ACHN (cell line): ENCODE measurements at regions not wholly inside any gene's neighbourhood (a gene's known extent, or its start where the extent isn't known, plus 50 kb on each side); places are given as distances from the start of the nearest gene placed in this dataset.

Source experiments
- DNase-seq: peaks from one replicate; pipeline ENCODE4 v3.0.0-alpha.2; 2015
- in situ Hi-C: cut with HindIII; loops from 2 replicates; pipeline ENCODE4 v1.10.0; 2017; ENCODE audit warnings: low sequenced_read_pairs, low pct_ligation_motif_present, low pct_unique_long_range_greater_than_20kb

- no peak for DNase-seq
- in situ Hi-C loops, result no loop called here
These were observed 628.1 kb upstream of the TYRP1 start for GRCh38 chr9:12065050-12065449.

- no peak for DNase-seq
- in situ Hi-C loops, result no loop called here
These were observed 627.5 kb upstream of the TYRP1 start for GRCh38 chr9:12065686-12066085.

GRCh38 chr9:12066455-12067035 lies 626.6 kb upstream of the TYRP1 start:
- in situ Hi-C loops, result no loop called here

GRCh38 chr9:12069366-12069765 lies 623.8 kb upstream of the TYRP1 start:
- DNase-seq, result no peak
- in situ Hi-C loops, result no loop called here

More at GRCh38 chr9:12066455-12067035, 626.6 kb upstream of the TYRP1 start:
- no peak for DNase-seq

- no peak for DNase-seq
- in situ Hi-C loops, result no loop called here
These were observed 607.8 kb upstream of the TYRP1 start for GRCh38 chr9:12085399-12085798.

- no peak for DNase-seq
- in situ Hi-C loops, result no loop called here
These were observed 601.2 kb upstream of the TYRP1 start for GRCh38 chr9:12091865-12092527.

GRCh38 chr9:12094046-12094445 lies 599.1 kb upstream of the TYRP1 start:
- DNase-seq, result no peak
- in situ Hi-C loops, result no loop called here

GRCh38 chr9:12095931-12096330 lies 597.3 kb upstream of the TYRP1 start:
- in situ Hi-C loops, result no loop called here
- no peak for DNase-seq

- in situ Hi-C loops, result no loop called here
- DNase-seq, result no peak
These were observed 559.8 kb upstream of the TYRP1 start for GRCh38 chr9:12133416-12133815.

- in situ Hi-C loops, result no loop called here
- DNase-seq, result no peak
These were observed 551.8 kb upstream of the TYRP1 start for GRCh38 chr9:12141422-12141821.

- DNase-seq, result no peak
- in situ Hi-C loops, result no loop called here
These were observed 537.6 kb upstream of the TYRP1 start for GRCh38 chr9:12155401-12156134.

GRCh38 chr9:12162181-12162815 lies 530.9 kb upstream of the TYRP1 start:
- no peak for DNase-seq
- in situ Hi-C loops, result no loop called here

- in situ Hi-C loops, result no loop called here
- DNase-seq, result no peak
These were observed 529.3 kb upstream of the TYRP1 start for GRCh38 chr9:12163723-12164458.

GRCh38 chr9:12166518-12166917 lies 526.7 kb upstream of the TYRP1 start:
- in situ Hi-C loops, result no loop called here
- no peak for DNase-seq

- in situ Hi-C loops, result no loop called here
- no peak for DNase-seq
These were observed 522.7 kb upstream of the TYRP1 start for GRCh38 chr9:12170456-12170855.

GRCh38 chr9:12178634-12179033 lies 514.6 kb upstream of the TYRP1 start:
- DNase-seq, result no peak
- in situ Hi-C loops, result no loop called here

- in situ Hi-C loops, result no loop called here
- no peak for DNase-seq
These were observed 510.4 kb upstream of the TYRP1 start for GRCh38 chr9:12182806-12183205.

- in situ Hi-C loops, result no loop called here
- no peak for DNase-seq
These were observed 509.9 kb upstream of the TYRP1 start for GRCh38 chr9:12183321-12183720.

GRCh38 chr9:12185856-12186255 lies 507.3 kb upstream of the TYRP1 start:
- in situ Hi-C loops, result no loop called here
- no peak for DNase-seq
